ENCODE measurements at regions not wholly inside any gene's neighbourhood (a gene's known extent, or its start where the extent isn't known, plus 50 kb on each side); places are given as distances from the start of the nearest gene placed in this dataset.

GRCh38 chrX:45261005-45261404, 60.3 kb upstream of the DIPK2B start:
- no peak for DNase-seq (ENCODE audit: extremely low read depth in 1 of 2, low read depth in 1 of 2)

- DNase-seq (ENCODE audit: extremely low read depth in 1 of 2, low read depth in 1 of 2) = no peak
Measured at GRCh38 chrX:45258731-45259402, 58.2 kb upstream of the DIPK2B start.
